NCI-H82 treated with DMSO at 0.1 percent for 48 hours (cell line): ENCODE measurements at regions not wholly inside any gene's neighbourhood (a gene's known extent, or its start where the extent isn't known, plus 50 kb on each side); places are given as distances from the start of the nearest gene placed in this dataset.
A peak's percentile ranks its signal among the peaks of the same experiment; 100 is the strongest.

Experiments
- DNase-seq: peaks from one replicate; lab custom pipeline; 2025; ENCODE audit not compliant: unreplicated experiment; lab: John Stamatoyannopoulos, UW

GRCh38 chr6:22804620-22805261, 235.4 kb downstream of the HDGFL1 start:
- no peak for DNase-seq

DNA sequence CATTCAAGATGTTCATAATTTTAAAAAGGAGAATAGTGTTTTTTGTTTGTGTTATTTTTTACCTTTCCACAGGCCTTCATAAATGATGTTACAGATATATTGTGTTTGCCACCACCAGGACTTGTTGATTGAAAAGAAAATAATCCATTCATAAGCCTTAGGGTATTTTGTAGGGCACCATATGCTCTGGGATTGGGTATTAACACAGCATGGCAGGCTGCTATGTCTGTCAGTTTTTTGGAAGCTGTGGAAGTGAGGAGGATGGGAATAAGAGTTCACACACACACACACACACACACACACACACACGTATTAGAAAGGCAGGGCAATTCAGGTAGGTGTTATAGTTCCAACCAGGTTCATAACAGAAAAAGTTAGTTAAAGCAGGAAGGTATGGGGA, 237.9 kb downstream of the HDGFL1 start:
- peak; percentile 75 for DNase-seq

- no peak for DNase-seq
These were observed 238.5 kb downstream of the HDGFL1 start for GRCh38 chr6:22807818-22808217.

- no peak for DNase-seq
These were observed 239.1 kb downstream of the HDGFL1 start for GRCh38 chr6:22808466-22808865.

DNA sequence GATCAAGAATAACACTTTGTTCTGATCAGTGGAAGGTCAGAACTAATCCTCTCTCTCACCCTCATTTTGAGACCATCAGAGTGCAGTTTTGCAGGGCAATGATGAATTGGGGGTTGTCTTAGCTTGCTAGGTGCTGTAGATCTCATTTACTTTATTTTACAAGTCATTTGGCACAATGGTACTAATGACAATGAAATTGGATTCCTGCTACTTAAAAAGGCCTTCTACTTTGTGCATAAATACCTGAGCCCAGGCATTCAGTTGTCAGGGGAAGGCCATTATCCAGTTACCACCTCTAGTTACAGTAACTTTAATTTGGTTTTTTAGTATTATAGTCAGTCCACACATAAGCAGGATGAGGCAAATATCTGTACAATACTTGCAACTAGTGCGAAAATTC, 240.0 kb downstream of the HDGFL1 start:
- peak; percentile 67 for DNase-seq

DNA sequence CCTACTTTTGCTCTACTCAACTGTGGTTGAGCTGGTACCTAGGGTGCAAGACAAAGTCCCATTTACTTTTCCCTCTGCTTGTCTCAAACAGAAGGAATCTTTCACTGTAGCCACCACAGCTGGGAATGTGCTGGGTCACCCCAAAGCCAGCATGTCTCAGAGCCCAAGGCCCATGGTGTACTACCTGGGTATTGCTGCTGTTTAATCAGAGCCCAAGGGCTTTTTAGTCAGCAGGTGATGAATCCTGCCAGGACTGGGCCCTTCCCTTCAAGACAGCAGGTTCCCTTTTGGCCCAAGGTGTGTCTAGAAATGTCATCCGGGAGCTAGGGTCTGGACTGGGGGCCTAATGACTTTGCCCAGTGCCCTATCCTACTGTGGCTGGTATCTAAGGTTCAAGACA, 249.8 kb downstream of the HDGFL1 start:
- DNase-seq = no peak

- no peak for DNase-seq
These were observed 252.4 kb downstream of the HDGFL1 start for GRCh38 chr6:22821664-22822320.

GRCh38 chr6:22825210-22825609, 255.8 kb downstream of the HDGFL1 start:
- DNase-seq = no peak

GRCh38 chr6:22826961-22827360, 257.6 kb downstream of the HDGFL1 start:
- DNase-seq = no peak

GRCh38 chr6:22827760-22828159, 258.4 kb downstream of the HDGFL1 start:
- no peak for DNase-seq

- DNase-seq = peak; percentile 78
These were observed 259.1 kb downstream of the HDGFL1 start for GRCh38 chr6:22828179-22829062.

GRCh38 chr6:22829070-22829469, 259.7 kb downstream of the HDGFL1 start:
- no peak for DNase-seq

DNA sequence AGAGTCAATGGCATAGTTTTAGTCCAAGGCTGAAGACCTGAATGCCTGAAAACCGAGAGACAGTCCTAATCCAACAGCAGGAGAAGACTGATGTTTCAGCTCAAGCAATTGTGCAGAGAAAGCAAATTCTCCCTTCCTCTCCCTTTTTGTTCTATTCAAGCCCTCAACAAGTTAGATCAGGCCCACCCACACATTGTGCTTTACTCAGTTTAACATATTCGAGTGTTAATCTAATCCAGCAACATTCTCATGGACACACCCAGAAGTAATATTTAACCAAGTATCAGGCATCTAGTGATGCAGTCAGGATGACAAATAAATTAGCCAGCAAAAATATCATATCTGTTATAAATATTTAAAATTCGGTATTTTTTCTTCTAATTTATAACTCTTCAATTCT, 261.1 kb downstream of the HDGFL1 start:
- DNase-seq = no peak

DNA sequence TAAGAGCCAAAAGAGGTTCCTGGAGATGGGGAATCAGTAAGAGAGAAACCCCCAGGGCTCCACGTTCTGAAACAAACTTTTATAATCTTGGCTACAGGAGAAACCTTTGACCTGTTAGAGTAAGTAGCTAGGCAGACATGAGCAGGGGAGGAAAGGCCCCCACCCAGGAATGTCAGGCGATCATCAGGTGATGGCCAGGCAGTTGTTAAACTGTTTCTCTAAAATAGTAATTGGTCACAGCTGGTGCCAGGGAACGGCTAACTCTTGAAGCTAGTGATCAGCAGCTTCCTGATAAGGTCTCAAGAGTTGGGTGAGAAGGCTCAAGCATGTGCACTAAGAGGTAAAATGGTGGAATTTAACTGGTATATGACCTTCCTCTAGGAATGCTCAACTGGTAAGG, 263.8 kb downstream of the HDGFL1 start:
- DNase-seq = no peak

- DNase-seq = no peak
These were observed 269.0 kb downstream of the HDGFL1 start for GRCh38 chr6:22838345-22838744.

GRCh38 chr6:22845467-22845866, 276.1 kb downstream of the HDGFL1 start:
- DNase-seq = no peak

GRCh38 chr6:22848121-22848520, 278.8 kb downstream of the HDGFL1 start:
- no peak for DNase-seq

DNA sequence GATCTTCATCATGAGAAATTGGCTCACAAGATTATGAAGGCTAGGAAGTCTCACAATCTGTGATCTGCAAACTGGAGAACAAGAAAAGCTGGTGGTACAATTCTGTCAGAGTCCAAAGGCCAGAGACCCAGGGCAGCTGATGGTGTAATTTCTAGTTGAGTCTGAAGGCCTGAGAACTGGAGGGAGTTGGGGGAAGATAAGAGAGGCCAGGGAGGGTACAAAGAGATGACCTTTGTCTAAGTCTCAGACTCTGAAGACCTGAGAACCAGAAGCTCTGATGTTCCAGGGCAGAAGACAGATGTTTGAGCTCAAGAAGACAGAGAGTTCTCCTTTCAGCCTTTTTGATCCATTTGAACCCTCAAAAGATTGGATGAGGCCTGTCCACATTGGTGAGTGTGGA, 280.6 kb downstream of the HDGFL1 start:
- DNase-seq = no peak

DNA sequence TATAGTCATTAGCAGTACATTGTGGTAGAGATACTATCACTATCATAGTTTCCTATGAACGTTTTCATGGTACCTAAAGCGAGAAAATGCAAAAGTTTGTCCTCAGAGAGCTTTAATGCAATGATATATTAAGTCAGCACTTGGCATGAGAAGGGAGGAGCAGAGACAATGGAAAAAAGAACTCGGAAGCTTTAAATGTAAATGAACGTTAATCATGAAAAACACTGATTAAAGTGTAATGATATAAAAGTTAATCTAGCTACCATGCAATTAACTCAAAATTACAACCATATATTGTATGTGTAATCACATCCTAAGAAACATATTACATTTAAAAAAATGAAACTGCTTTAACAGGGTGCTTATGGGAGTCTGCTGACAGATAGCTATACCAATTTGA, 282.7 kb downstream of the HDGFL1 start:
- DNase-seq = no peak

DNA sequence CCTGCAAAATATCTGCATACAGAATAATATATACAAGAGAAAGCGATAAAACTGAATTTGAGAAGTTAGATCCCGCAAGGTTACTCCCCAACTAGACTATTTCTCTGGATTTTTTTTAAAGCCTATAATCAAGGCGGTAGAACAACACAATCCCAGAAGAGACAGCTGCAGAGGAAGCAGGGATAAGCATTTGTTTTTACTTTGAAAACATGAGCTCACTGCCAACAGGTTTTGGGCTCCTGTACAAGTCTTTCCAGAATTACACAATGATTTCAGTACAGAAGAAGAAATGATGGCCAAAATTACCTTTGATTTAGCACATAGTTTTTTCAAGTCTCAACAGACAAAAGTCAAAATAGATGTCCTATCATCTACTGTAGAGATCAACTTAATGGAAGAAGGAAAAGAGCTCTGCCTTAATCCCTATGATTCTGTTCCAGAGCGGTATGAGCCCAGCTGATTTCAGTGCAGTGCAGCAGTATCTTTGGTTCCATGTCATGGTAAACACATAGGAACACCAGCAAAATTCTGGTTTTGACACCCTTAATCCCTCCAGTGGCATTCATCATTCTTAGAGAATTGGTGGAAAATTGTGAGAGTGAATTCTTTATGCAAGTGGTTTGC, 304.3 kb downstream of the HDGFL1 start:
- DNase-seq = no peak

DNA sequence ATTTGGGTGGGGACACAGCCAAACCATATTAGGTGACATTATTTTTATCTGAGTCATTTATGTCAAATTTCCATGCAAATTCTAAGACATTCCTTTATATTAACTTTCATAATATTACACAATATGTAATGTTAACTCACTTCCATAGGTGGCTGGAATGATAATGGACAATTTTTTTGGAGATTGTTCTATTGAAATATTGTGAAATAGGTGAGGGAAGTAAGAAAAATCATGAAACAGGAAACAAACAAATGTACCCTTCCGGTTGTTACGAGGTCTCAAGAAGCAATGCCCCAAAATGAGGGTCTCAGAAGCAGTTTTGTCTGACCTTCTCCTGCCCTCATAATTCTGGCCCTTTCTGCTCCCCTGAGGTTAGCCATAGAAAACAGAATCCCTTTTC, 306.5 kb downstream of the HDGFL1 start:
- DNase-seq = no peak

DNA sequence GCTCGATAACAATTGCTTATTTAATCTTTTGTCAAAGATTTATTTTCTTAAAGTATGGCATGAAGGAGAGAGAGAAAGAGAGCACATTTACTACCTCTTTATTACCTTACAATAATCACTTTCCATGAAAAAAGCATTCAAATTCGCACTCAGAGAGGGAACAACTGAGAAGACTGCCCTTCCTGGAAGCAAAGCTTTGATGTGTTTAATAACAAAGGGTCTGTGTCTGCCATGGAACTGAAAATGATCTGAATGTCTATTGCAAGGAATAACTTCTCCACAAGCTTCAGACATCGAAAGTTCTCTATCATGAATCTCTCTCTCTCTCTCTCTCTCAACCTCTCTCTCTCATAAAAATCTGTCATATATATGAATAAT, 308.9 kb downstream of the HDGFL1 start:
- DNase-seq = no peak
